AG09319 (cell line): ENCODE measurements at regions not wholly inside any gene's neighbourhood (a gene's known extent, or its start where the extent isn't known, plus 50 kb on each side); places are given as distances from the start of the nearest gene placed in this dataset.

Source experiments
- DNase-seq: peaks from one replicate; pipeline ENCODE4 v3.0.0-alpha.2; 2010; ENCODE audit warnings: low read depth; ENCODE audit errors: extremely low read depth
- TF ChIP-seq, protein P1 (sequence below): IDR thresholded peaks from 2 replicates; pipeline ENCODE4 v1.5.1; 2011; ENCODE audit warnings: low read depth, mild to moderate bottlenecking, inconsistent platforms, low read length, moderate library complexity

DNA sequence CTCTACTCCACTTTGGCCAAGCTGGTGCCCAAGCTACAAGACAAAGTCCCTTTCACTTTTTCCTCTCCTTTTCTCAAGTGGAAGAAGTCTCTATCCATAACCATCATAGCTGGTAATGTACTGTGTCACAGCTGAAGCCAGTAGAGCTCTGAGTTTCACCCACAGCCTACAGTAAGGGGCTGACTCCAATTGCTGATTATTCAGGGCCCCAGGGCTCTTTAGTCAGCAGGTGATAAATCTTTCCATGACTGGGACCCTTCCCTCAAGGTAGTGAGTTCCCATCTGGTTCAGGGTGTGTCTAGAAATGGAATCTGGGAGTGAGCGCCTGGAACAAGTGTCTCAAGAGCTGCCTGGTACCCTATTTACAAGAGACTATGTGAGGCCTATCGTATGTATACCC, 436.0 kb upstream of the CA10 start:
- no peak for DNase-seq
- TF ChIP-seq, protein P1, sequence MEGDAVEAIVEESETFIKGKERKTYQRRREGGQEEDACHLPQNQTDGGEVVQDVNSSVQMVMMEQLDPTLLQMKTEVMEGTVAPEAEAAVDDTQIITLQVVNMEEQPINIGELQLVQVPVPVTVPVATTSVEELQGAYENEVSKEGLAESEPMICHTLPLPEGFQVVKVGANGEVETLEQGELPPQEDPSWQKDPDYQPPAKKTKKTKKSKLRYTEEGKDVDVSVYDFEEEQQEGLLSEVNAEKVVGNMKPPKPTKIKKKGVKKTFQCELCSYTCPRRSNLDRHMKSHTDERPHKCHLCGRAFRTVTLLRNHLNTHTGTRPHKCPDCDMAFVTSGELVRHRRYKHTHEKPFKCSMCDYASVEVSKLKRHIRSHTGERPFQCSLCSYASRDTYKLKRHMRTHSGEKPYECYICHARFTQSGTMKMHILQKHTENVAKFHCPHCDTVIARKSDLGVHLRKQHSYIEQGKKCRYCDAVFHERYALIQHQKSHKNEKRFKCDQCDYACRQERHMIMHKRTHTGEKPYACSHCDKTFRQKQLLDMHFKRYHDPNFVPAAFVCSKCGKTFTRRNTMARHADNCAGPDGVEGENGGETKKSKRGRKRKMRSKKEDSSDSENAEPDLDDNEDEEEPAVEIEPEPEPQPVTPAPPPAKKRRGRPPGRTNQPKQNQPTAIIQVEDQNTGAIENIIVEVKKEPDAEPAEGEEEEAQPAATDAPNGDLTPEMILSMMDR, result no peak

GRCh38 chr17:52546990-52547389, 388.5 kb upstream of the CA10 start:
- DNase-seq, result no peak
- TF ChIP-seq, protein P1, result no peak

- DNase-seq, result no peak
- TF ChIP-seq, protein P1, result no peak
Measured at GRCh38 chr17:52546493-52546892, 388.0 kb upstream of the CA10 start.

DNA sequence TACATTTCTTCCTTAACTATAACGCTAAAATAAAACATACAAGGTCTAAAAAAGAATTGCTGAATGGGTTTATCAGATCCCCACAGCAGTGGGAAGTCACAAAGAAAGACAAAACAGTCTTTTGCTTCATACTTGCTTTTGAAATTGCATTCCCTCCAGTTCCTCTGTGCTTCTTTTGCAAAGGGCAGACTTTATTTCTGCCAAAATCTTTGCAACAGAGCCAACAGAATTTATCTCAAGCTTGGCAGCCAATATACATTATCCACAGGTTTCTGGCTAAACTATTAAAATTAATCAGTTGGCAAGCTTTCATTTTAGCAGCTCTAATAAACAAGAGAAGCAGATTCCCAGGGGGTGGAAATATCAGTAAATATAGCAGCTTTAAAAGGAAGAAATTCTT, 378.9 kb upstream of the CA10 start:
- no peak for DNase-seq
- TF ChIP-seq, protein P1, result no peak

GRCh38 chr17:52536489-52536888, 378.0 kb upstream of the CA10 start:
- TF ChIP-seq, protein P1, result no peak
- no peak for DNase-seq

GRCh38 chr17:52532373-52532772, 373.9 kb upstream of the CA10 start:
- no peak for DNase-seq
- TF ChIP-seq, protein P1, result no peak

DNA sequence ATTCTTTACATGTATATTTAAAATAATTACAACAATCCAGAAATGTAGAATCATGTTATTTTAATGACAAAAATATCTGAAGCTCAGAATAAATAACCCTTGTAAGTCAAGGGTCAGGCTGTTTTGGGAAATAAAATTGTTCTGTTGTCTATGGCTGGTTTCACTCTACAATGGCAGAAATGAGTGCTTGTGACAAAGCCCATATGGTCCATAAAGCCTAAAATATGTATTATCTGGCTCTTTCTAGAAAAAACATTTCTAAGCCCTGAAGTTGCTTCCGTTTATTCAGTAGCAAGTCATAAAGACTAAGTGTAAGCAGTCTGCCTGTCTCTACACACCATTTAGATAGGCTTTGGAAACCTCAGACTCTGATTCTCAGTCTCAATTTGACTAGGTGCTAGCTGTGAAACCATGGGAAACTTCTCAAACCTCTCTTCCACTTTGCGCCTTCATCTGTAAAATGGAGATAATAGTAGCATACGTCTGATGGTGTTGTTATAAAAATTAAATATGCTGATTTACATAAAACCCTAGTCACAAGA, 365.7 kb upstream of the CA10 start:
- TF ChIP-seq, protein P1, result no peak
- DNase-seq, result no peak
